OCI-LY1 (cell line): ENCODE measurements at regions not wholly inside any gene's neighbourhood (a gene's known extent, or its start where the extent isn't known, plus 50 kb on each side); places are given as distances from the start of the nearest gene placed in this dataset.

Experiments used
- EZH2 ChIP-seq: fragments of 200-600 bp; sonication (generic), shearing (Covaris generic); IDR thresholded peaks from 2 replicates; pipeline ENCODE4 v1.8.0; 2017; ENCODE audit warnings: borderline replicate concordance, mixed run types, mild to moderate bottlenecking, antibody characterized with exemption, low read length, moderate library complexity, mixed read lengths
- TF ChIP-seq, protein P1 (sequence below): fragments of 200-600 bp; sonication (generic), shearing (Covaris generic); IDR thresholded peaks from 2 replicates; pipeline ENCODE4 v1.5.1; 2017; ENCODE audit warnings: mild to moderate bottlenecking, antibody characterized with exemption, low read length, moderate library complexity, mixed read lengths

DNA sequence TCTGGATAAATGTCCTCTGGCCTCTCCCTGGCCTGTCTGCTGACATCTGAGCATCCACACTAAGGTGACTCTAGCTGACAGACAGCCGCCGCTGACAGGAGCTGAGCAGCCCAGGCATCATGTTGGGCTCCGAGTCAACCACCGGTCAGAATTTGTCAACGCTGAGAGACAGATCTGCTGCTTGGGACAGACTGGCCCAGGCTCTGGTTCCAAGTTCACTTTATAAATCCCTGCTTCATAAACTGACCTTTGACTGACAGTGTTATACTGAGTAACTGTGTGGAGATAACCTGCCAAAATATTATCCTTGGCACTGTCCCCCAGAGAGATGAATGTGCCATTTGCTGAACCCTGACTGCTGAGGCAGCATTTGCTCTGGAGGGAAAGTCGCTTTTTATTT, 616.7 kb downstream of the NPHP4 start:
- TF ChIP-seq, protein P1, sequence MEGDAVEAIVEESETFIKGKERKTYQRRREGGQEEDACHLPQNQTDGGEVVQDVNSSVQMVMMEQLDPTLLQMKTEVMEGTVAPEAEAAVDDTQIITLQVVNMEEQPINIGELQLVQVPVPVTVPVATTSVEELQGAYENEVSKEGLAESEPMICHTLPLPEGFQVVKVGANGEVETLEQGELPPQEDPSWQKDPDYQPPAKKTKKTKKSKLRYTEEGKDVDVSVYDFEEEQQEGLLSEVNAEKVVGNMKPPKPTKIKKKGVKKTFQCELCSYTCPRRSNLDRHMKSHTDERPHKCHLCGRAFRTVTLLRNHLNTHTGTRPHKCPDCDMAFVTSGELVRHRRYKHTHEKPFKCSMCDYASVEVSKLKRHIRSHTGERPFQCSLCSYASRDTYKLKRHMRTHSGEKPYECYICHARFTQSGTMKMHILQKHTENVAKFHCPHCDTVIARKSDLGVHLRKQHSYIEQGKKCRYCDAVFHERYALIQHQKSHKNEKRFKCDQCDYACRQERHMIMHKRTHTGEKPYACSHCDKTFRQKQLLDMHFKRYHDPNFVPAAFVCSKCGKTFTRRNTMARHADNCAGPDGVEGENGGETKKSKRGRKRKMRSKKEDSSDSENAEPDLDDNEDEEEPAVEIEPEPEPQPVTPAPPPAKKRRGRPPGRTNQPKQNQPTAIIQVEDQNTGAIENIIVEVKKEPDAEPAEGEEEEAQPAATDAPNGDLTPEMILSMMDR, result no peak
- no peak for TF ChIP-seq EZH2
